Mesenchymal stem cell (in vitro differentiated cells and primary cell): ENCODE measurements at regions not wholly inside any gene's neighbourhood (a gene's known extent, or its start where the extent isn't known, plus 50 kb on each side); places are given as distances from the start of the nearest gene placed in this dataset.

Experiments
- DNase-seq: peaks from one replicate; pipeline ENCODE4 v3.0.0-alpha.2; 2013
- H2AFZ ChIP-seq: one replicate; pipeline ENCODE4 v1.6.1; 2013; ENCODE audit warnings: low read depth, mild to moderate bottlenecking, control low read depth, inconsistent platforms, low read length, moderate library complexity
- H2AK5ac ChIP-seq: 2 replicates; pipeline ENCODE4 v1.6.1; 2013; ENCODE audit warnings: low read length, moderate library complexity, mild to moderate bottlenecking, inconsistent platforms; ENCODE audit not compliant: severe bottlenecking
- H2BK120ac ChIP-seq: one replicate; pipeline ENCODE4 v1.6.1; 2013; ENCODE audit warnings: low read depth, mild to moderate bottlenecking, inconsistent platforms, low read length, moderate library complexity
- H2BK12ac ChIP-seq, 2 experiments: one replicate each; pipeline ENCODE4 v1.6.1; 2013; ENCODE audit warnings: inconsistent platforms in 2 of 2, low read length in 2 of 2, mild to moderate bottlenecking in 2 of 2, moderate library complexity in 2 of 2, control low read depth in 1 of 2
- H2BK15ac ChIP-seq: one replicate; pipeline ENCODE4 v1.6.1; 2013; ENCODE audit warnings: mild to moderate bottlenecking, low read depth, inconsistent platforms; ENCODE audit not compliant: poor library complexity, severe bottlenecking
- H2BK5ac ChIP-seq: 2 replicates; pipeline ENCODE4 v1.6.1; 2013; ENCODE audit warnings: low read depth, mild to moderate bottlenecking, low read length, control low read depth, inconsistent platforms; ENCODE audit not compliant: poor library complexity, severe bottlenecking
- H3K14ac ChIP-seq, 2 experiments: one replicate each; pipeline ENCODE4 v1.6.1; 2013; ENCODE audit warnings: inconsistent platforms in 2 of 2, low read length in 2 of 2, control low read depth in 1 of 2, mild to moderate bottlenecking in 1 of 2, moderate library complexity in 1 of 2
- H3K18ac ChIP-seq, 2 experiments: one replicate each; pipeline ENCODE4 v1.6.1; 2013; ENCODE audit warnings: inconsistent platforms in 2 of 2, low read length in 2 of 2, control low read depth in 1 of 2, low read depth in 1 of 2, mild to moderate bottlenecking in 1 of 2
- H3K23ac ChIP-seq, 2 experiments: one replicate each; pipeline ENCODE4 v1.6.1; 2013; ENCODE audit warnings: inconsistent platforms in 2 of 2, low read length in 2 of 2, mild to moderate bottlenecking in 2 of 2, moderate library complexity in 2 of 2, control low read depth in 1 of 2
- H3K27ac ChIP-seq: 2 replicates; pipeline ENCODE4 v1.5.1; 2013; ENCODE audit warnings: mild to moderate bottlenecking, moderate library complexity, low read length, control low read depth, inconsistent platforms; ENCODE audit not compliant: poor library complexity, severe bottlenecking
- H3K27me3 ChIP-seq, 2 experiments: 2 replicates each; pipeline versions ENCODE4 v1.6.1 to v1.7.0; 2013; ENCODE audit warnings: low read length in 2 of 2, mild to moderate bottlenecking in 2 of 2, moderate library complexity in 2 of 2, control low read depth in 1 of 2, inconsistent platforms in 1 of 2; ENCODE audit not compliant: control insufficient read depth in 1 of 2, insufficient read depth in 1 of 2
- H3K36me3 ChIP-seq, 2 experiments: 2 replicates each; pipeline versions ENCODE4 v1.6.1 to v1.7.0; 2013; ENCODE audit warnings: low read length in 2 of 2, control low read depth in 1 of 2, inconsistent platforms in 1 of 2, low read depth in 1 of 2, mild to moderate bottlenecking in 1 of 2; ENCODE audit not compliant: insufficient read depth in 2 of 2, control insufficient read depth in 1 of 2
- H3K4ac ChIP-seq, 2 experiments: one replicate each; pipeline ENCODE4 v1.6.1; 2013; ENCODE audit warnings: inconsistent platforms in 2 of 2, low read length in 2 of 2, mild to moderate bottlenecking in 2 of 2, moderate library complexity in 2 of 2, control low read depth in 1 of 2, low read depth in 1 of 2
- H3K4me1 ChIP-seq: 2 replicates; pipeline ENCODE4 v1.6.1; 2013; ENCODE audit warnings: low read depth, low read length, control low read depth; ENCODE audit not compliant: control insufficient read depth, insufficient read depth
- H3K4me2 ChIP-seq: 2 replicates; pipeline ENCODE4 v1.6.1; 2013; ENCODE audit warnings: low read length, mild to moderate bottlenecking, inconsistent platforms; ENCODE audit not compliant: poor library complexity, severe bottlenecking
- H3K4me3 ChIP-seq, 2 experiments: 2 replicates each; pipeline versions ENCODE4 v1.5.1 to v1.7.0; 2013; ENCODE audit warnings: low read length in 2 of 2, mild to moderate bottlenecking in 2 of 2, control low read depth in 1 of 2, low read depth in 1 of 2; ENCODE audit not compliant: insufficient read depth in 1 of 2
- H3K79me1 ChIP-seq: replicated peaks from 2 replicates; pipeline ENCODE4 v1.6.1; 2013; ENCODE audit warnings: mild to moderate bottlenecking, control low read depth, low read length, inconsistent platforms; ENCODE audit not compliant: poor library complexity, severe bottlenecking
- H3K9ac ChIP-seq: 2 replicates; pipeline ENCODE4 v1.7.0; 2013; ENCODE audit warnings: mild to moderate bottlenecking, low read length, moderate library complexity
- H3K9me3 ChIP-seq: 2 replicates; pipeline ENCODE4 v1.7.0; 2013; ENCODE audit warnings: mild to moderate bottlenecking, low read length; ENCODE audit not compliant: control insufficient read depth
- H4K8ac ChIP-seq: one replicate; pipeline ENCODE4 v1.6.1; 2013; ENCODE audit warnings: inconsistent platforms, mild to moderate bottlenecking, low read length, moderate library complexity
- H4K91ac ChIP-seq: one replicate; pipeline ENCODE4 v1.6.1; 2013; ENCODE audit warnings: mild to moderate bottlenecking, low read length, inconsistent platforms
- WGBS: methylation state at CpG from one replicate; pipeline ENCODE4 v1.1.7; 2013; ENCODE audit warnings: mixed read lengths; 5-methylcytosine and 5-hydroxymethylcytosine counted together

DNA sequence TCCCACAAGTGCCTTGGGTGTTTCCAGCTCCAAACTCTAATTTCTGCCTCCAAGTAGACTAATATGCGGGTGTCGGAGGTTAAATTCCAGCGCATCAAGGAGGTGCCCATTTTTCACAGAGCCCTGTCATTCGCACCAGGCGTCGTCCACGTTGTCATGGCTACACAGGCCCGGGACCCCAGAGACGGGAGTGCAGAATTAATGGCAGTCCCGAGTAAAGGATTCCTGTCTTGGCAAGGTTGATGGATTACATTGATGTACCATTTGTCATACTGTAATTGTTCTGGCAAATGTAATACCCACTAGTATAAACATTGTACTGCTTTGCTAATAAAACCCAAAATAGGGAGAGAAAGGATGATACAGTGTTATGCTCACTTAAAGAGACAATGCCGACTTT, 222.9 kb upstream of the MYL2 start:
- no peak overlapping the region for H3K9ac ChIP-seq
- H2AFZ ChIP-seq = no peak overlapping the region
- H3K14ac ChIP-seq = no peak overlapping the region
- WGBS = 68% methylated on average over 11 of the region's 11 CpGs
- no peak overlapping the region for H2BK15ac ChIP-seq
- no peak overlapping the region for H4K8ac ChIP-seq
- no peak overlapping the region for H3K27ac ChIP-seq
- H3K23ac ChIP-seq = no peak overlapping the region
- H3K27me3 ChIP-seq = peaks cover 0 to 58% of the 10 kb centered on the region in 2 experiments
- no peaks in the 10 kb centered on the region for H3K79me1 ChIP-seq
- H3K18ac ChIP-seq = no peak overlapping the region
- H3K9me3 ChIP-seq = no peaks in the 10 kb centered on the region
- H2AK5ac ChIP-seq = no peak overlapping the region
- no peak overlapping the region for H2BK12ac ChIP-seq
- no peak overlapping the region for H2BK5ac ChIP-seq
- no peak overlapping the region for H4K91ac ChIP-seq
- H3K4me3 ChIP-seq = no peak overlapping the region
- no peak for DNase-seq
- no peak overlapping the region for H2BK120ac ChIP-seq
- no peaks in the 10 kb centered on the region for H3K36me3 ChIP-seq
- no peak overlapping the region for H3K4me2 ChIP-seq
- H3K4ac ChIP-seq = no peak overlapping the region
- no peaks in the 10 kb centered on the region for H3K4me1 ChIP-seq

DNA sequence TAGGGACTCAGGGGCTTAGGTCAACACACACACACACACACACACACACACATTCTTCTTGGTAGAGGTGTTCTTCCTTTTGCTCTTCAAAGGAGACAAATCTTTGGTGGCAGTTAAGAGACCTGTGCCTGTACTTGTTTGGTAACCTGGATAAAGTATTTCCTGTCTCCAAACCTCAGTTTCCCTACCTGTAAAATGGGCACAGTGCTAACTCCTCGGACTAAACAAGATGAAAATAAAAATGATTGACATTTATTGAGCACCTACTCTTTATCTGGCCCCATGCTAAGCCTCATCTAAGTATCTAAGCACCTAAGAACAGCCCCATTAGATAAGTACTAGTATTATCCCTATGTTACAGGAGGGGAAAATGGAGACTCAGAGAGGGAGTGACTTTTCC, 220.8 kb upstream of the MYL2 start:
- Histone ChIP-seq H3K4ac (no peak overlapping the region), H2BK5ac (no peak overlapping the region), H2AFZ (no peak overlapping the region), H3K4me1 (no peaks in the 10 kb centered on the region), H3K18ac (no peak overlapping the region), H3K9me3 (no peaks in the 10 kb centered on the region), H3K4me2 (no peak overlapping the region), H3K36me3 (no peaks in the 10 kb centered on the region), H3K27me3 (peaks cover 0 to 58% of the 10 kb centered on the region in 2 experiments), H2AK5ac (no peak overlapping the region), H2BK12ac (no peak overlapping the region), H2BK15ac (no peak overlapping the region), H3K79me1 (no peaks in the 10 kb centered on the region), H3K27ac (no peak overlapping the region), H3K23ac (no peak overlapping the region), H2BK120ac (no peak overlapping the region), H3K9ac (no peak overlapping the region), H3K4me3 (no peak overlapping the region), H3K14ac (no peak overlapping the region), H4K8ac (no peak overlapping the region), H4K91ac (no peak overlapping the region)
- DNase-seq = no peak
- WGBS = 50% methylated on average over 1 of the region's 1 CpG

- H2AK5ac ChIP-seq = no peak overlapping the region
- no peaks in the 10 kb centered on the region for H3K36me3 ChIP-seq
- no peak overlapping the region for H2AFZ ChIP-seq
- H3K4ac ChIP-seq = no peak overlapping the region
- H3K9ac ChIP-seq = no peak overlapping the region
- no peak overlapping the region for H2BK15ac ChIP-seq
- peaks cover 7% of the 10 kb centered on the region for H3K9me3 ChIP-seq
- no peaks in the 10 kb centered on the region for H3K4me1 ChIP-seq
- no peak overlapping the region for H4K8ac ChIP-seq
- no peak overlapping the region for H4K91ac ChIP-seq
- no peak overlapping the region for H3K4me2 ChIP-seq
- WGBS = 83% methylated on average over 6 of the region's 8 CpGs
- no peak overlapping the region for H2BK5ac ChIP-seq
- H2BK120ac ChIP-seq = no peak overlapping the region
- DNase-seq = no peak
- H3K4me3 ChIP-seq = no peak overlapping the region
- no peak overlapping the region for H3K23ac ChIP-seq
- no peak overlapping the region for H2BK12ac ChIP-seq
- no peak overlapping the region for H3K27ac ChIP-seq
- H3K18ac ChIP-seq = no peak overlapping the region
- peaks cover 0 to 35% of the 10 kb centered on the region in 2 experiments for H3K27me3 ChIP-seq
- H3K79me1 ChIP-seq = no peaks in the 10 kb centered on the region
- no peak overlapping the region for H3K14ac ChIP-seq
Measured at GRCh38 chr12:111138016-111138415, 217.6 kb upstream of the MYL2 start.

GRCh38 chr12:111135293-111135832, 215.0 kb upstream of the MYL2 start:
- Histone ChIP-seq H2AK5ac (no peak overlapping the region), H2BK120ac (no peak overlapping the region), H3K4ac (no peak overlapping the region), H3K4me3 (no peak overlapping the region), H3K14ac (no peak overlapping the region), H3K27me3 (peaks cover 0 to 12% of the 10 kb centered on the region in 2 experiments), H2AFZ (no peak overlapping the region), H3K18ac (no peak overlapping the region), H2BK12ac (no peak overlapping the region), H4K91ac (no peak overlapping the region), H3K36me3 (no peaks in the 10 kb centered on the region), H2BK15ac (no peak overlapping the region), H3K9ac (no peak overlapping the region), H3K4me2 (no peak overlapping the region), H3K23ac (no peak overlapping the region), H4K8ac (no peak overlapping the region), H3K79me1 (no peaks in the 10 kb centered on the region), H2BK5ac (no peak overlapping the region), H3K4me1 (no peaks in the 10 kb centered on the region), H3K9me3 (peaks cover 7% of the 10 kb centered on the region), H3K27ac (no peak overlapping the region)
- 90% methylated on average over 5 of the region's 5 CpGs for WGBS
- no peak for DNase-seq
